ENCODE measurements at regions not wholly inside any gene's neighbourhood (a gene's known extent, or its start where the extent isn't known, plus 50 kb on each side); places are given as distances from the start of the nearest gene placed in this dataset.

DNA sequence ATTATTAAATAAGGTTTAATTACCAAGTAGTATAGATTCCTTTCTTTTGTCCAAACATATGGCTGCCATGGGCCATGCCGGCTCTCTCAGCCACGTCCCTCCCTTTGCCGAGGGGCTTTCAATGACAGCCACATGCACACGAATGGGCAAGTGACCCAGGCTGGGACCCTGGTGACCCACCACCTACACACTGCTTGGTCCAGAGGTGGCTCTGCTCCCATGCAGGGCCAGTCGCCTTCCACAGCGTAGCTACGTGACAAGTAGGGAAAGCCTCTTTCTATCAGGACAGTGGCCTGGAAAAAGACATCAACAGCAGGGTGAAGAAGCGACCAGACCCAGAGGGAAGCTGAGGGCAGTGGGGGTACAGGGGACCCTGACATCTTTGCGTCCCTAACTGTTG lies 152.8 kb upstream of the CST7 start:
- H3K4me1 ChIP-seq (ENCODE audit: control insufficient read depth, extremely low read depth, insufficient read depth, low read length): no peaks in the 10 kb centered on the region
- no peak overlapping the region for H3K27ac ChIP-seq (ENCODE audit: insufficient read depth, low read depth, low read length)
- no peak overlapping the region for H3K9ac ChIP-seq (replicated peaks; ENCODE audit: extremely low read depth, insufficient read depth, low read length)
- no peaks in the 10 kb centered on the region for H3K36me3 ChIP-seq (ENCODE audit: control insufficient read depth in 2 of 2, extremely low read depth in 1 of 2, insufficient read depth in 2 of 2, low read length in 2 of 2)
- ChIA-PET CTCF (no interaction called here), POLR2A (no interaction called here)
- BruUV-seq (replicated peaks): no TSS peak
- no peaks in the 10 kb centered on the region for H3K27me3 ChIP-seq (ENCODE audit: control insufficient read depth in 2 of 2, insufficient read depth in 2 of 2, low read length in 2 of 2)
- TF ChIP-seq POLR2AphosphoS5 (IDR thresholded peaks at IDR 0.05; ENCODE audit: insufficient read depth, low read depth, low read length) (no peak), GATA2 (IDR thresholded peaks at IDR 0.05; ENCODE audit: insufficient read depth, insufficient read length, low read depth, low read length) (no peak), EZH2 (IDR thresholded peaks at IDR 0.05; ENCODE audit: borderline replicate concordance, low read depth, low read length, severe bottlenecking) (no peak), JUN (IDR thresholded peaks at IDR 0.05; ENCODE audit: borderline replicate concordance, insufficient read depth, insufficient read length, low read depth) (no peak), POLR2A (IDR thresholded peaks at IDR 0.05; ENCODE audit: low read depth, low read length) (no peak), FOS (IDR thresholded peaks at IDR 0.05; ENCODE audit: borderline replicate concordance, insufficient read depth, low read length) (no peak), MYC (IDR thresholded peaks at IDR 0.05; ENCODE audit: low read depth, low read length) (no peak)
- TF ChIP-seq, protein P1, sequence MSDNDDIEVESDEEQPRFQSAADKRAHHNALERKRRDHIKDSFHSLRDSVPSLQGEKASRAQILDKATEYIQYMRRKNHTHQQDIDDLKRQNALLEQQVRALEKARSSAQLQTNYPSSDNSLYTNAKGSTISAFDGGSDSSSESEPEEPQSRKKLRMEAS (IDR thresholded peaks at IDR 0.05; ENCODE audit: insufficient read depth, insufficient read length): no peak
- TF ChIP-seq, protein P2, sequence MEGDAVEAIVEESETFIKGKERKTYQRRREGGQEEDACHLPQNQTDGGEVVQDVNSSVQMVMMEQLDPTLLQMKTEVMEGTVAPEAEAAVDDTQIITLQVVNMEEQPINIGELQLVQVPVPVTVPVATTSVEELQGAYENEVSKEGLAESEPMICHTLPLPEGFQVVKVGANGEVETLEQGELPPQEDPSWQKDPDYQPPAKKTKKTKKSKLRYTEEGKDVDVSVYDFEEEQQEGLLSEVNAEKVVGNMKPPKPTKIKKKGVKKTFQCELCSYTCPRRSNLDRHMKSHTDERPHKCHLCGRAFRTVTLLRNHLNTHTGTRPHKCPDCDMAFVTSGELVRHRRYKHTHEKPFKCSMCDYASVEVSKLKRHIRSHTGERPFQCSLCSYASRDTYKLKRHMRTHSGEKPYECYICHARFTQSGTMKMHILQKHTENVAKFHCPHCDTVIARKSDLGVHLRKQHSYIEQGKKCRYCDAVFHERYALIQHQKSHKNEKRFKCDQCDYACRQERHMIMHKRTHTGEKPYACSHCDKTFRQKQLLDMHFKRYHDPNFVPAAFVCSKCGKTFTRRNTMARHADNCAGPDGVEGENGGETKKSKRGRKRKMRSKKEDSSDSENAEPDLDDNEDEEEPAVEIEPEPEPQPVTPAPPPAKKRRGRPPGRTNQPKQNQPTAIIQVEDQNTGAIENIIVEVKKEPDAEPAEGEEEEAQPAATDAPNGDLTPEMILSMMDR (IDR thresholded peaks at IDR 0.05; ENCODE audit: extremely low read depth in 1 of 2, insufficient read depth in 1 of 2, low read depth in 1 of 2, low read length in 2 of 2): no peak
- H3K4me2 ChIP-seq (ENCODE audit: insufficient read depth, low read length): no peak overlapping the region
- FAIRE-seq: no peak
- intact Hi-C loops (cut with micrococcal nuclease) (no loop called here), dilution Hi-C loops (cut with MboI; ENCODE audit: extremely low pct_ligation_motif_present, low sequenced_read_pairs) (no loop called here)
- no peak overlapping the region for H3K4me3 ChIP-seq (replicated peaks in 1 of 3; ENCODE audit: insufficient read depth in 1 of 3, low read depth in 1 of 3, low read length in 3 of 3)
- no peaks in the 10 kb centered on the region for H4K20me1 ChIP-seq (replicated peaks; ENCODE audit: control insufficient read depth, extremely low read depth, insufficient read depth, low read length)
- no peak for DNase-seq (ENCODE audit: low read depth, low spot score)
- no peaks in the 10 kb centered on the region for H3K9me3 ChIP-seq (replicated peaks; ENCODE audit: control insufficient read depth, insufficient read depth, low read length)
- no peak overlapping the region for H2AFZ ChIP-seq (ENCODE audit: low read depth, low read length)
- H3K79me2 ChIP-seq (ENCODE audit: control insufficient read depth, insufficient read depth, low read length): no peaks in the 10 kb centered on the region
- H3K9me1 ChIP-seq (replicated peaks; ENCODE audit: control insufficient read depth, extremely low read depth, insufficient read depth, low read length): no peaks in the 10 kb centered on the region

All from endothelial cell of umbilical vein (primary cell).